ENCODE measurements at regions not wholly inside any gene's neighbourhood (a gene's known extent, or its start where the extent isn't known, plus 50 kb on each side); places are given as distances from the start of the nearest gene placed in this dataset.

DNA sequence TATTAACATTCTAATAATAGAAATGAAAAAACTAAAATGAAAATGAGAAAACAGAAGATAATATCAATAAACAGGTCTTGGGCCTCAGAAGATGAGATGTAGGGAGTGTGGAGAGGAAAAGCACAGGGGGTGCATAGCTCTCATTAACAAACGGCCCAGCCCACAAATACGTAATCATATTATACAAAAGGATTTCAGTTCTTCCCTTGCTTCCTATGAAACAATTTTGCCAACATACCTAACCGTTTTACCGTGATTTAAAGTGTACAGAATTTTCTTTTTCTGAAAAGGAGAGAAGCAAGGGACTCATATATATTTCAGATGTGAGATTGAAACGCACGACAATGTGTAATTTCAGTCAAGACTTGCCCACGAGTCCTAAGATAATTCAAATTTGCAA, 136.0 kb downstream of the HFE start:
- TF ChIP-seq NFIC (IDR thresholded peaks at IDR 0.05; ENCODE audit: borderline replicate concordance) (no peak), GATA2 (CRISPR knock-in tag; IDR thresholded peaks at IDR 0.05) (no peak), RCOR1 (IDR thresholded peaks at IDR 0.05; ENCODE audit: low read length) (no peak), RXRA (IDR thresholded peaks at IDR 0.05; ENCODE audit: borderline replicate concordance, low read depth) (no peak), JUND (IDR thresholded peaks at IDR 0.05) (no peak; the same call in 1 of the 2 replicates), MEF2A (IDR thresholded peaks at IDR 0.05; ENCODE audit: borderline replicate concordance, low read depth) (no peak), EZH2phosphoT487 (IDR thresholded peaks at IDR 0.05; ENCODE audit: borderline replicate concordance, low read depth) (no peak), RAD21 (IDR thresholded peaks at IDR 0.05; ENCODE audit: low read length) (no peak), EP300 (IDR thresholded peaks at IDR 0.05; ENCODE audit: borderline replicate concordance in 1 of 2, low read depth in 1 of 2, low read length in 1 of 2) (no peak), POLR2AphosphoS5 (IDR thresholded peaks at IDR 0.05; ENCODE audit: low read depth, low read length) (no peak)
- TF ChIP-seq, protein P1, sequence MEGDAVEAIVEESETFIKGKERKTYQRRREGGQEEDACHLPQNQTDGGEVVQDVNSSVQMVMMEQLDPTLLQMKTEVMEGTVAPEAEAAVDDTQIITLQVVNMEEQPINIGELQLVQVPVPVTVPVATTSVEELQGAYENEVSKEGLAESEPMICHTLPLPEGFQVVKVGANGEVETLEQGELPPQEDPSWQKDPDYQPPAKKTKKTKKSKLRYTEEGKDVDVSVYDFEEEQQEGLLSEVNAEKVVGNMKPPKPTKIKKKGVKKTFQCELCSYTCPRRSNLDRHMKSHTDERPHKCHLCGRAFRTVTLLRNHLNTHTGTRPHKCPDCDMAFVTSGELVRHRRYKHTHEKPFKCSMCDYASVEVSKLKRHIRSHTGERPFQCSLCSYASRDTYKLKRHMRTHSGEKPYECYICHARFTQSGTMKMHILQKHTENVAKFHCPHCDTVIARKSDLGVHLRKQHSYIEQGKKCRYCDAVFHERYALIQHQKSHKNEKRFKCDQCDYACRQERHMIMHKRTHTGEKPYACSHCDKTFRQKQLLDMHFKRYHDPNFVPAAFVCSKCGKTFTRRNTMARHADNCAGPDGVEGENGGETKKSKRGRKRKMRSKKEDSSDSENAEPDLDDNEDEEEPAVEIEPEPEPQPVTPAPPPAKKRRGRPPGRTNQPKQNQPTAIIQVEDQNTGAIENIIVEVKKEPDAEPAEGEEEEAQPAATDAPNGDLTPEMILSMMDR (IDR thresholded peaks at IDR 0.05), result no peak
- TF ChIP-seq, protein P2, sequence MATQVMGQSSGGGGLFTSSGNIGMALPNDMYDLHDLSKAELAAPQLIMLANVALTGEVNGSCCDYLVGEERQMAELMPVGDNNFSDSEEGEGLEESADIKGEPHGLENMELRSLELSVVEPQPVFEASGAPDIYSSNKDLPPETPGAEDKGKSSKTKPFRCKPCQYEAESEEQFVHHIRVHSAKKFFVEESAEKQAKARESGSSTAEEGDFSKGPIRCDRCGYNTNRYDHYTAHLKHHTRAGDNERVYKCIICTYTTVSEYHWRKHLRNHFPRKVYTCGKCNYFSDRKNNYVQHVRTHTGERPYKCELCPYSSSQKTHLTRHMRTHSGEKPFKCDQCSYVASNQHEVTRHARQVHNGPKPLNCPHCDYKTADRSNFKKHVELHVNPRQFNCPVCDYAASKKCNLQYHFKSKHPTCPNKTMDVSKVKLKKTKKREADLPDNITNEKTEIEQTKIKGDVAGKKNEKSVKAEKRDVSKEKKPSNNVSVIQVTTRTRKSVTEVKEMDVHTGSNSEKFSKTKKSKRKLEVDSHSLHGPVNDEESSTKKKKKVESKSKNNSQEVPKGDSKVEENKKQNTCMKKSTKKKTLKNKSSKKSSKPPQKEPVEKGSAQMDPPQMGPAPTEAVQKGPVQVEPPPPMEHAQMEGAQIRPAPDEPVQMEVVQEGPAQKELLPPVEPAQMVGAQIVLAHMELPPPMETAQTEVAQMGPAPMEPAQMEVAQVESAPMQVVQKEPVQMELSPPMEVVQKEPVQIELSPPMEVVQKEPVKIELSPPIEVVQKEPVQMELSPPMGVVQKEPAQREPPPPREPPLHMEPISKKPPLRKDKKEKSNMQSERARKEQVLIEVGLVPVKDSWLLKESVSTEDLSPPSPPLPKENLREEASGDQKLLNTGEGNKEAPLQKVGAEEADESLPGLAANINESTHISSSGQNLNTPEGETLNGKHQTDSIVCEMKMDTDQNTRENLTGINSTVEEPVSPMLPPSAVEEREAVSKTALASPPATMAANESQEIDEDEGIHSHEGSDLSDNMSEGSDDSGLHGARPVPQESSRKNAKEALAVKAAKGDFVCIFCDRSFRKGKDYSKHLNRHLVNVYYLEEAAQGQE (IDR thresholded peaks at IDR 0.05; ENCODE audit: low read depth, low read length), result no peak
- TF ChIP-seq, protein P3, sequence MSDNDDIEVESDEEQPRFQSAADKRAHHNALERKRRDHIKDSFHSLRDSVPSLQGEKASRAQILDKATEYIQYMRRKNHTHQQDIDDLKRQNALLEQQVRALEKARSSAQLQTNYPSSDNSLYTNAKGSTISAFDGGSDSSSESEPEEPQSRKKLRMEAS (IDR thresholded peaks at IDR 0.05; ENCODE audit: low read depth), result no peak

All from SK-N-SH (cell line).